Stimulated activated CD4-positive, alpha-beta T cell treated with anti-CD3 and anti-CD28 coated beads, Interleukin-12 subunit alpha, Interleukin-12 subunit beta, amount 100 ng/mL, for 48 hours (primary cell): ENCODE measurements at regions not wholly inside any gene's neighbourhood (a gene's known extent, or its start where the extent isn't known, plus 50 kb on each side); places are given as distances from the start of the nearest gene placed in this dataset.
A peak's percentile ranks its signal among the peaks of the same experiment; 100 is the strongest.
"Not testable (repeated sequence)": the region's sequence is repeated elsewhere in the genome, so short reads cannot be mapped to it uniquely, and the experiment has no call there.

ENCODE experiments used
- DNase-seq, 3 donors: peaks; one replicate each; pipeline ENCODE4 v3.0.0-alpha.2; 2020; ENCODE audit warnings: low read depth in 2 of 3, low spot score in 1 of 3

DNA sequence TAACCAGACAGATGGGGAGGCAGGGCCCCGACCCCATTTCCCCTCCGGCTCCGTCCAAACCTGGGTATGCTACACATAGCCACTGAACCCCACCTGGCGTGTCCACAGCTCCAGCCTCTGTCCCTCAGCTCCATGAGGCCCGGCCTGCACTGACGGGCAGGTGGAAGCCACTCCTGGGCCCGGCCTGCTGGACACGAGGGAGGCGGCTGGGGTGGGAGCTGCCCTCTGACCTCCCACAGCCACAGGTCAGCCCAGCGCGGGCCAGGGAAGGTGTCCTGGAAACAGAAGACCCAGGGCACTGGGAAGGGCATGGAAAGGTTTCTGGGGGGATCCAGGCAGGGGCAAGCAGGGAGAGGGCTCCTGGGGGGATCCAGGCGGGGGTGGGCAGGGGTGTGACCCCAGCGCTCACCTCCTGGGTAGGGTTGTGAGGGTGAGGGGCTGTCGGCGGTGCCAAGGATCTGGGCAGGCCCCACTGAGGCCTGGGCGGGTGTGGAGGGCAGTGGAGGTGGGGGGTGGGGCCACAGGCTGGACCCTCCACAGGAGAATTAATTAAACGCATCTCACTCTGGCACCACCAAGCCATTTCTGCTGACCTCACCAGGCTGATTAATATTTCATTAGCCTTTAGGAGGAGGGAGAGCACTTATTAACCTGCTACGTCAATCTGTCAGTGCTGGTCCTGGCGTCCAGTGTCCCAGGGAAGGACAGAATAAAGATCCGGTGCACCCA lies 108.9 kb downstream of the UNCX start:
- DNase-seq: no peak

DNA sequence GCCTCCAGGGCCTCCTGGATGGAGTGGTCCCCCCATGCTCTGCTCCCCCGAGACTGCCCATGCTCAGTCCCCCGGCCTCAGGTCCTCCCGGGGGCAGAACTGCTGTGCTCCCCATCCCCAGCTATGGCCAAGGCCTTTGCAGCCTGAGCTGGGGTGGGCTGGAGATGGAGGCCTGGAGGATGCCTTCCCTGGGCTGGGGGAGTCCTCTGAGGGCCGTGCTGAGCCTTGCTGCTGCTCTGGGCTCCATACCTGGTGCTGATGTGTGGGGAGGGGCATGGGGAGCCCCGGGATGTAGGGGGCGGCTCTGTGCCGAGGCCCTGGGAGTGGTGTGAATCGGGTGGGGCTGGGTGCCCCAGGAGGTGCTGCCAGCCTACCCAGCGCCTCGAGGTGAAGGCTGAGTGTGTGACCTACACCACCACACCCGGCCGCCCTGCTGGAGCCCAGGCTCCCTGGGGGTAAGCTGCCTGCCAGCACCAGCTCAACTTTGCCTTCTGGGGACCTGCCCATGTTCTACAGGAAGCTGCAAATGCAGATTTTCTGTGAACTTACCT lies 109.5 kb downstream of the UNCX start:
- no peak for DNase-seq

DNA sequence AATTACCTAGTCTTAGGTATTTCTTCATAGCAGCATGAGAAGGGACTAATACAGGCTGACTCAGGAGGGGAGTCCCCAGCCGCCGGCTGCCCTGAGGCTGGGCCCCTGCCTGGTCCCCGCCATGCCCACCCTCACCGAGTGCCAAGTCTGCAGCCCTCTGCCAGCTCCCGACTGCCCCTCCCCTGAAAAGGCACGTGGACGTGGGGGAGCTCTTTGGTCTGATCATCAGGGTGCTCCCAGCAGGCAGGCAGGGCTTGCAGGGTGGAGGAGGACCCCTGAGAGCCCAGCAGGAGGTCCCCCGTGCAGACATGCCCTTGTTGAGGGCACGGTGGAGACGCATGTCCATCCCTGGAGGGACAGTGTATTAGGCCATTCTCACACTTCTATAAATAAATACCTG lies 110.9 kb downstream of the UNCX start:
- no peak for DNase-seq

DNA sequence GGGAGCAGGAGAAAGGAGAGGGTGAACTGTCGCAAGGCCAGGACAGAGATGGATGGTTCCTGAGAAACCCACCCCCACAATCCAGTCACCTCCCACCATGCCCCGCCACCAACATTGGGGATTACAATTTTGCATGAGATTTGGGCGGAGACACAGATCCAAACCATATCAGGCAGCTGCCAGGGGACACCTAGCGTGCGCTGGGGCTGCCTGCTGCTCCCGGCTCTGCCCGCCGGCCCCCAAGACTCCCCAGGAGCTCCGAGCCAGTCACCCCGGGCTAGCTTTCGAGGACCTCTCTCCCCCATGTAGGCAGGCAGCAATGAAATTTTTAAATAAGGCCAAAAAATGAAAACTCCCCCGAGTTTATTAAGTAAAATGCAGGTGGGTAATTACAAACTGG lies 111.7 kb downstream of the UNCX start:
- DNase-seq: no peak

DNA sequence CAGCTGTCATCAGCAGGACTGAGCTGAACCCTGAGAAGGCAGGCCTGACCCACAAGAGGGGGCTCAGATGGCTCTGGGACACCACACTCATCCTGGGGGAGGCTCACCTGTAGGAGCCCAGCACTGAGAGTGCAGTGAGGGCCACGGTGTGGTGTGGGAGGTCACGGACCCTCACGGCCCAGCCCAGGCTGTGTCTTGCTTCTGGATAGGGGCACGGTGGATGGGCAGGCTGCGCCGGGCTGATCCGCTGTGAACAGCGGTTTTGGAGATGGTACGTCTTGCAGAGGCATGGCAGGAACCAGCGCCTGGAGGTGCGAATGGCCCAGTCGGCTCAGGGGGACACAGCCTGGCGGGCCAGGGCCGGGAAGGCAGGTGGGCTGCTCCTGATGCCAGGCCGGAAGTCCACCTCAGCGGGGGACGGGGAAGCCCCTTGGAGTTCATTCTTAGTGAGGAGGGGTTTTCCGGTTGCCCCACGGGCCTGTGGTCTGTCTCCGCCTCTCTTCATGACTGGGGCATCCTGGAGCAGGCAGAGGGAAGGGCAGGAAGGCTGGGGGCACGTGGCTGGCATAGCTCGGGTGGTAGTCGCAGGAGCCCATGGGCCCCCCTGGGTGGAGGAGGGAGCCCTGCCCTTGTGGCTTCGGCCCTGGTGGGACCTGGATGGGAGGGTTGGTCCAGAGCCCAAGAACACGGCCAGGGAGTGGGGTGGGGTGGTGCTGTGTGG lies 112.5 kb downstream of the UNCX start:
- no peak for DNase-seq

DNA sequence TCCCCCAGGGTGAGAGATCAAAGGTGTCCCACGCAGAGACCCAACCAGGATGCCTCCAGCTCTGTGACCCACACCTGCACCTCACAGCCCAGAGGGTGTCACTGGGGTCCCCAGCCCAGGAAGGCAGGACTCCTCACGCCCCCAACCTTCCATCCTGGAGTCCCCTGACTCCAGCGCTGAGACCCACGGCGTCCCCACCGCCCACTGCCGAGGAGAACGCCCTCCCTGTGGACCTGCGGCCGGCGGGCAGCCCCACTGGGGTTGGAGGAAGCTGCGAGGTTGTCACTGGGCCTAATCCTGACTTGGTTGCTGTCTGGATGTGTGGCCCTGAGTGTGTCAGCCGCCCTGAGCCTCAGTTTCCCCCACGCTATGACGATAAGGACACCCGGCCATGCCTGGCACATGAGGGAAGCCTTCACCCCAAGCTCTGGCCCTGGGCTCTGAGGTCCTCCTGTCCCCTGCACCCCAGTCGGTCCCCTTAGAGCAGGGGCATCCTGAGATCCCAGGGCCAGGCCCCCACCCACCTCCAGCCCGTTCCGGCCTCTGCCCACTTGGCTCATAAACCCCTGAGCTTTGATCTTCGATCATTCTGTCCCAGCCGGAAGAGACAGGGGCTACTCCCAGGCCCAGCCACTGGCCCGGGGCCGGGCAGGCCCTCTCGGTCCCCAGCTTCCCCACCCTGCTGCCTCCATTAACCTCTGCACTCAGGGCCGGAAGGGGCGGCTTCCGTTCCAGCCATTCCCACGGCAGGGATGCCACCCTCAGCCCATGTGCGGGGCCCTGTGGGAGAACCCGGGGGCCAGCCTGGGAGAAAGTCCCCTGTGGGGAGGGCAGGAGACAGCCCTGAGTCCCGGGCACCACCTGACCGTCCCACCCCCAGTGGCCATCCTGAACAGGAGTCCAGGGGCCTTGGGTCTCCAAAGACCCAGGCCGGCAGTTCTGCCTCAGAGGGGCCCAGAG lies 113.2 kb downstream of the MICALL2 start:
- DNase-seq: no peak

DNA sequence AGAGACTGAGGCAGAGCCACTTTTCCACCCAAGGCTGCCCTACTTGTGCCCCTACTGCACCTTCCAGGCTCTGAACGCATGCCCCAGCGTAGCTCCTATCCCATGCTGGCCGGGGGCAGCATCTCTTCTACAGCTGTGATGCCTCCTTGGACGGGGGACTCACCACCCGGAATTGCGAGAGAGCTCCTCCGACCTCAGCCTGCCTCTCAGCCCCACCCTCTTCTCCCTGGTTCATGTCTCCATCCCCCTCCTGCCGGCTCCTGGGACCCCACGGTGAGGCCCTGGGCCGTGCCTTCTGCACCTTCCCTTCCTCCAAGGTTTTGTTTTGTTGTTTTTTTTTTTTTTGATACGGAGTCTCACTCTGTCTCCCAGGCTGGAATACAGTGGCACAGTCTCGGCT lies 112.4 kb downstream of the MICALL2 start:
- no peak for DNase-seq

DNA sequence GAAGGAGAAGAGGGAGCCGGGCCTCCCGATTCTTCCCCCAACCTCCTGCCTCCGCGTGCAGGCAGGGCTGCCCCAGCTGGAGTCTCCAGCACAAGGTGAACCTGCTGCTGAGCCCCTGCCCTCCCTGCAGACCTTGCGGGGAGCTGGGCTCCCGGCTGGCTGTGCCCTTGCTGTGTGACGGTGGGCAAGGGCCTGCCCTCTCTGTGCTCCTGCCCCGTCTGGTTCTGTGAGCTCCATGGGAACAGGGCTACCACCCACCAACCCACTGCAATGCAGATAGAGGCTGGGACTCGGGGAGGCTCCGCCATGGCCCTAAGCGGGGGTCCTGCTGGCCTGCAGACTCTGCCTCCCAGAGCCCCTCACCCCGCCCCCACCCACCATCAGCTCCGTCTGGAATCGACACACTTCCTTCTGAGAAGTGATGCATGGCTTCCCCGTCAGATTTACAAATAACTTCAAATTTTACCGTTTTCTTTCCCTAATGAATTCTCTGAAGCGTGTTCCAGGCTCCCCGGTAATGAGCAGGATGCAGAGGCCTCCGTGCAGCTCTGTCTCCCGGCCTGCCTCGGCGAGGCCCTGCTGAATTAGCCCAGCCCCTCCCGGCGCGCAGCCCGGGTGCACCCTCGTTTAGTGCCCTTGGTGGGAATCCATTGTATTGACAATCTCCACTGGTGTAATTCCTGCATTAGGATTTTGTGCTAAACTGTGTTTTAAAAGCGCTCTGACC lies 111.0 kb downstream of the MICALL2 start:
- DNase-seq: no peak

DNA sequence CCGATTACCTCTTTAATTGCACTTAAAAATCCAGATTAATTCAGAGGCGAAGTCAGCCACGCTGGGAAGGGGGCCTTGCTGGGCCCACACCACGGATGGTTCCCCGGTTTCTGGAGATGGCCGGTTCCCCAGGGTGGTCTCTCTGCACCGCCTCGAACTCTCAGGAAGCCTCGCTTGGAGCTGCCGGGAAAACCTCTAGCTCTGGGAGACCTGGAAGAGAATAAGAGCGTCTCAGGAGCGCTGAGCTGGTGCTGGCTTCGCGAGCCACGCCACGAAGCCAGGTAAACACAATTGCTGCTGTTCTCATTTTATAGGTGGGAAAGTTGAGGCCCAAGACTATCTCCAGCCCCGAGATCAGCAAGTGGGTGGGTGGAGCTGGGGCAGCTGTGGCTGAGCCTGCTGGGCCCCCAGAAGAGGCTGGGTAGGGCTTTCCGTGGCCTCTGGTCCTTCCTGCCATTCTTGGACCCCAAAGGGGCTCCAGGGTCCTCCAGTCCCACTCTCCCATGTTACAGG lies 110.4 kb downstream of the MICALL2 start:
- DNase-seq: no peak

DNA sequence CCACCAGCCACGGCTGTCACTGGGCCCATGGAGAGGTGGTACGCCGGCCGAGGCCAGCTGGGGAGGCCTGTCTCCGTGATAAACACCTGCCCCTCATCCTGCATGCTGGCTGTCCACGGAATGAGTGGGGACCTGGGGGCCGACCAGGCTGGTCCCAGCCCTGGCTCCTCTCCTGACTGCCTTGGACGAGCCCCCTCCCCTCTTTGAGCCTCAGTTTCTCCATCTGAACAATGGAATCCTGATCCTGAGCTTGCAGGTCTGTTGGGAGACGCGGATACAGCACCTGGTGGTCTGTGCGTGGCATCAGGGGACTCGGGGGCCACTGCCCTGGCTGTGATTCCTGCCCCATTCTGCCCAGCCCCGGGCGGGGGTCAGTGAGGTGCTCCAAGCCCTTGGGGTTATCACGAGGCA lies 109.9 kb downstream of the MICALL2 start:
- DNase-seq: no peak

DNA sequence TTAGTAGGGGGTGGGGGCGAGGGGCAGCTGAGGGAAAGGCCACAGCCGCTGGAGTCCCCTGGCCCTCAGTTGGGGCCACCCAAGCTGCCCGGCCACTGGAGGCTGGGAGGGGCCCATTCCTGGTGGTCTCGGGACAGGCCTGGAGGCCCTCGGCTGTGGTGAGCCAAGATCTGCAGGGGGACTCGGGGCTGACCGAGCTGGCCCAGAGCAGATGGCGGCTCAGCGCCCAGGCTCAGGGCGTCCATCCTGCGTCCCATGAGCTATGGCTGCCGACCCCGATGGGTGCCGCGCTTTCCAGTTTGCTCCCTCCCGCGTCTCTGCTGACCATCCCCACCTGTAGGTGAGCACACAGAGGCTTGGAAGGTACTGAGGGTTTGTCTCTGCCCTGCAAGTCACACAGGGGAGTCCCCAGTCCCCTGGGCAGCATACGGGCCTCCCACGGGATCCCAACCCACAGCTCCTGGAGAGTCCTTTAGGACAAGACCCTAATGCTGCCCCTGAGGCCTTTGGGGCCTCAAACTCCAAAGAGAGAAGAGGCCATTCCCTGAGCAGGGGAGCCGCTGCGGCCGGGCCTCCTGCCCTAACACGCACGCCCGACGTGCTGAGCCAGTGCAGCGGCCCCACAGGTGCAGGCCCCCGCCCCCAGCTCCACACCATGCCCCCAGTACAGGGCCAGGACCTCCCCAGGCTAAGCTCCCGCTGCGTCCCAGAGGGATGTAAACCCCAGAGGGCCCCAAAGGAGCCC lies 107.2 kb downstream of the MICALL2 start:
- no peak for DNase-seq

DNA sequence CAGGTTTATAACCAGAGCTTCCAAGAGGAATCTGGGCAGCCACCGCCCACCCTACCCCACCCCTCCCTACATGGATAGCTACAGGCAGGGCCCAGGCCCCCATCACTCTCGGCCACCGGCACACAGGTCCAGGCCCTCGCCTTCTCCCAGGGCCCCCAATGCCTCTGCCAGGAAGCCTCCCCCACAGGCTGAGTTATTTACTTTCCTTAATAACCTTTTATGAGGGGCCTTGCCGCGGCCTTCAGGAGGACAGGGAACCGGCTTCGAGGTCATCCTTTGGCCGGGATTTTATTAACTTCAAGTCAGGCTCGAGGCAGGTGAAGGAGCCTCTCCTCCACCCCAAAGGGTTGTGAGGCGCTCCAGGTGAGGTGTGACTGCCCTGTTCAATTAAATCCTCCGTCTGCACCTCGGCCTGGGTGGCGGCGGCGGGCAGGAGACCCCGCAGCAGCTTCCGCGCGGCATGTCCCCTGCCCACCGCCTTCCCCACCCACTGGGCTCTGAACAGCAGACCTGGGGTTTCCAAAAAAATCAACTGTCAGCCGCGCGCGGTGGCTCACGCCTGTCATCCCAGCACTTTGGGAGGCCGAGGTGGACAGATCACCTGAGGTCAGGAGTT lies 106.5 kb downstream of the MICALL2 start:
- no peak for DNase-seq

DNA sequence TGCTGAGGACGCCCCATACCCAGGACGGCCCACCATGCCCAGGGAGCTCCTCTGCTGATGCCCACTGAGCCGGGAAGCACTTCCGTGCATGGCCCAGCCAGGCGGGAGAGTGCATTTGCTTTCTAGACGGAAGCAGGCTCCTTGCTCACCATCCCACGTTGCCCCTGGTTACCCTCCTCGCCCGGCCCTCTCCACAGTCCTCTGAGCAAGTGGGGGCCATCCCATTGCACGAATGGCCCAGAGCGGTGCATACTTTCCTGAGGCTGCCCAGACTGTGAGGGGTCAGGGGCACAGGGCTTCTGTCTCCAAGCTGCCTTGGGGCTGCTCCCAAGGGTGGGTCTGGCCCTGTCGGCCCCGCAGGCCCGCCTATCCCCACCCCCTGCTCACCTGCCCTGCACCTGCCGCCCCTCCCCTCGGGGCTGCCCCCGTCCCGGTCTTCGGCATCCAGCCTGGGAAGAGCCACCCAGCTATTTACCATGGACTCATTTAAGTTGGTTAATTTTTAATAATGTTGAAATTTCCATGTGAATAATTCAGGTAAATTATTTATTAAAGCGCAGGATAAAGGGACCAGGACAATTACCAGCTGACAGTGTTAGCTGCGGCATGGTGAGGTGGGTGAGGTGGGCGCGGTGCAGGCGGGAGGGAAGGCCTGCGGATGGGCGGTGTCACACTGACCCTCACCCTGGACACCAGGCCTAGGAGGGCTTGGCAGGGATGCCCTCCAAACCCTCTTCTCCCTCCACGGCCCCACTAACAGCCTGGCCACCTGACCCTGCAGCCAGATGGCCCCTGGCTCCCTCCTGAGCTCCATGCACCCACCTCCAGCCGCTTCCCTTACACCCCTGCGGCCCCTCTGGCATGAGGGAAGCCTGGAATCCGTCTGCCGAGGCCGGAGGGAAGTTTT lies 104.4 kb downstream of the MICALL2 start:
- no peak for DNase-seq

DNA sequence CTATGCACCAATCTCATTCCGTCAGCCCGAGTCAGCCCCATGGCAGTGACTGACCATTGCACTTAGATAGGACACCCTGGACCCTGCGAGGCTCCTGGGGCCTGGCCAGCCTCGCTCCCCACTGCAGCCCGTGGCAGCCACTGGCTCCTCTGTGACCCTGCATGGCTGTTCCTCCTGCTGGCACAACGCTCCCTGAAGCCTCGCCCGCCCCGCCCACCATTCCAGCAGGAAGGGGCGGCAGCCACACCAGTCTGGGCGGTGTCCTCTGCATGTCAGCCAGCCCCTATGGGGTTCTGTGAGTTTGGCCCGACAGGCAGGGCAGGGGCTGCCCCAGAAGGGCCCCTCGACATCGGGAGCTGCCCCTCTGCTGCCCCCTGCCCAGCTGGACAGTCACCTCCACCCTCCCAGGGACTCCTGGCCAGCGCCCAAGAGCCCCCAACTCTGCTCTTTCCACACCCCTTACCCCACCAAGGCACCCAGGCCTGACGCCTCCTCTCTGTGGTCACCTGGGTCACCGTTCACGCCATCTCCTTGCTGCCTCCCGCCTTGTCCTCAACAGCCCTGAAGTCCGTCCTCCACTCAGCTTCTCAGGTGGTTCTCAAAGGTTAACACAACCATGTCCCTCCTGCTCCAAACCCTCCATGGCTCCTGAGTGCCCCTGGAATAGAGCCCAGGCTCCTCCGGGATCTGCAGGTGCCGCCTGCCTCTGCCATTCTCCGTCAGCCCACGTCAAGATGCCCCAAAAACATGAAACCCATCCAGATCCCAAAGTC lies 103.5 kb downstream of the MICALL2 start:
- no peak for DNase-seq

DNA sequence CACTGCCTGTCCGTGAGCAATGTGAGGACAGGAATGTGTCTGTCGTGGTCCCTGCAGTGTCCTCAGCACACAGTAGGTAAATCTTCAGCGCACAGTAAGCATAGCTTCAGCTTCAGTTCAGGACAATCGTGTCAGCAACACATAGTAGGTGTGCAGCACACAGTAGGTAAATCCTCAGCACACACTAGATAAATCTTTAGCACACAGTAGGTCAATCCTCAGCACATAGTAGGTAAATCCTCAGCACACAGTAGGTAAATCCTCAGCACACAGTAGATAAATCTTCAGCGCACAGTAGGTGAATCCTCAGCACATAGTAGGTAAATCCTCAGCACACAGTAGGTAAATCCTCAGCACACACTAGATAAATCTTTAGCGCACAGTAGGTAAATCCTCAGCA lies 102.4 kb downstream of the MICALL2 start:
- DNase-seq: not testable (repeated sequence)

DNA sequence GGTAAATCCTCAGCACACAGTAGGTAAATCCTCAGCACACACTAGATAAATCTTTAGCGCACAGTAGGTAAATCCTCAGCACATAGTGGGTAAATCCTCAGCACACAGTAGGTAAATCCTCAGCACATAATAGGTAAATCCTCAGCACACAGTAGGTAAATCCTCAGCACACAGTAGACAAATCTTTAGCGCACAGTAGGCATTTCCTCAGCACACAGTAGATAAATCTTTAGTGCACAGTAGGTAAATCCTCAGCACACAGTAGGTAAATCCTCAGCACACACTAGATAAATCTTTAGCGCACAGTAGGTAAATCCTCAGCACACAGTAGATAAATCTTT lies 102.0 kb downstream of the MICALL2 start:
- DNase-seq: not testable (repeated sequence)

DNA sequence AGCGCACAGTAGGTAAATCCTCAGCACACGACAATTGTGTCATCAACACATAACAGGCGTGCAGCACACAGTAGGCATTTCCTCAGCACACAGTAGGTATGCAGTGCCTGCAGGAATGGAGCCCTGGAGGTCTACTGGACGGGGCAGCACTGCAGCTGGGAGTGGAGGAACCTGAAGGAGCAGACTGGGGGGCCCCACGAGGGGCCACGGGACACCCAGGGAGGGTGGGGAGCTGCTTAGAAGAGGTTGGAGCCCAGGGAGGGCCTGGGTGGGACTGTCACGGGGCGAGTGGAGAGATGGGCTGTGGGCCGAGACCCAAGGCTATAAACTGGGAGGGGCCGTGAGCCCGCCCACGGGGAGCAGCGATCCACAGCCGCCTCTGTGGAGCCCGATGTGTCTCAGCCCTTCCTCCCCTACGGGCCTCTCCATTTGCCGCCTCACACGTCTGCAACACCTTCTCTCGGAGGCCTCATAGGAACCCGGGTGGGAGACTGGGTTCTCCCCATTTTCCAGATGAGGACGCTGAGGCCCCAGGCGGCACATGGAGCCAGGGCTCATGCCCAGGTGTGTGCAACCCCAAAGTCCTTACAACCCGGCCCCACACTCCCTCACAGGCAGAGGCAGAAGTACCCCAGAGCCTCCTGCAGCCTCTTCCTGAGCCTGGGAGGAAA lies 101.5 kb downstream of the MICALL2 start:
- DNase-seq: peak in 1 of 3 donors; percentile 10
